Stimulated activated CD4-positive, alpha-beta T cell treated with anti-CD3 and anti-CD28 coated beads, Interleukin-1b, Interleukin-23, amount 100 ng/mL, for 24 hours (primary cell): ENCODE measurements at regions not wholly inside any gene's neighbourhood (a gene's known extent, or its start where the extent isn't known, plus 50 kb on each side); places are given as distances from the start of the nearest gene placed in this dataset.
"Not testable (repeated sequence)": the region's sequence is repeated elsewhere in the genome, so short reads cannot be mapped to it uniquely, and the experiment has no call there.

Experiments
- DNase-seq, 4 experiments: peaks; one replicate each; pipeline ENCODE4 v3.0.0-alpha.2; 2020; ENCODE audit warnings: low read depth in 4 of 4, low spot score in 1 of 4

- DNase-seq, result no peak
Measured at GRCh38 chr16:17560548-17560947, 89.8 kb upstream of the XYLT1 start.

GRCh38 chr16:17559394-17559793 lies 88.6 kb upstream of the XYLT1 start:
- DNase-seq, result no peak

- DNase-seq, result no peak
Measured at GRCh38 chr16:17557949-17558348, 87.2 kb upstream of the XYLT1 start.

- DNase-seq, result no peak
Measured at GRCh38 chr16:17557480-17557879, 86.7 kb upstream of the XYLT1 start.

GRCh38 chr16:17556276-17557052 lies 85.7 kb upstream of the XYLT1 start:
- DNase-seq, result no peak

- DNase-seq, result no peak
Measured at GRCh38 chr16:17555176-17555575, 84.4 kb upstream of the XYLT1 start.

GRCh38 chr16:17552351-17552750 lies 81.6 kb upstream of the XYLT1 start:
- DNase-seq, result no peak

- DNase-seq, result not testable (repeated sequence)
Measured at GRCh38 chr16:17551682-17552081, 80.9 kb upstream of the XYLT1 start.

GRCh38 chr16:17548825-17549224 lies 78.1 kb upstream of the XYLT1 start:
- no peak for DNase-seq

- DNase-seq, result peak in 1 of 4 experiments; percentile 10
Measured at GRCh38 chr16:17544785-17545184, 74.0 kb upstream of the XYLT1 start.

GRCh38 chr16:17544304-17544703 lies 73.5 kb upstream of the XYLT1 start:
- no peak for DNase-seq

- DNase-seq, result no peak
Measured at GRCh38 chr16:17543073-17543472, 72.3 kb upstream of the XYLT1 start.

GRCh38 chr16:17541324-17541723 lies 70.6 kb upstream of the XYLT1 start:
- no peak for DNase-seq

GRCh38 chr16:17538927-17539326 lies 68.2 kb upstream of the XYLT1 start:
- no peak for DNase-seq

- DNase-seq, result no peak
Measured at GRCh38 chr16:17532338-17532995, 61.7 kb upstream of the XYLT1 start.

- DNase-seq, result no peak
Measured at GRCh38 chr16:17529982-17530760, 59.4 kb upstream of the XYLT1 start.

GRCh38 chr16:17526956-17527937 lies 56.5 kb upstream of the XYLT1 start:
- DNase-seq, result no peak

GRCh38 chr16:17524656-17525055 lies 53.9 kb upstream of the XYLT1 start:
- DNase-seq, result no peak

GRCh38 chr16:17520561-17520960 lies 49.8 kb upstream of the XYLT1 start:
- no peak for DNase-seq
